HG03095 (cell line): ENCODE measurements at regions not wholly inside any gene's neighbourhood (a gene's known extent, or its start where the extent isn't known, plus 50 kb on each side); places are given as distances from the start of the nearest gene placed in this dataset.
"Not testable (repeated sequence)": the region's sequence is repeated elsewhere in the genome, so short reads cannot be mapped to it uniquely, and the experiment has no call there.

Experiments
- ATAC-seq: cut with Tn5 transposase; IDR thresholded peaks from one replicate; pipeline ENCODE4 v1.9.1; 2021; ENCODE audit warnings: moderate library complexity; ENCODE audit not compliant: unreplicated experiment

DNA sequence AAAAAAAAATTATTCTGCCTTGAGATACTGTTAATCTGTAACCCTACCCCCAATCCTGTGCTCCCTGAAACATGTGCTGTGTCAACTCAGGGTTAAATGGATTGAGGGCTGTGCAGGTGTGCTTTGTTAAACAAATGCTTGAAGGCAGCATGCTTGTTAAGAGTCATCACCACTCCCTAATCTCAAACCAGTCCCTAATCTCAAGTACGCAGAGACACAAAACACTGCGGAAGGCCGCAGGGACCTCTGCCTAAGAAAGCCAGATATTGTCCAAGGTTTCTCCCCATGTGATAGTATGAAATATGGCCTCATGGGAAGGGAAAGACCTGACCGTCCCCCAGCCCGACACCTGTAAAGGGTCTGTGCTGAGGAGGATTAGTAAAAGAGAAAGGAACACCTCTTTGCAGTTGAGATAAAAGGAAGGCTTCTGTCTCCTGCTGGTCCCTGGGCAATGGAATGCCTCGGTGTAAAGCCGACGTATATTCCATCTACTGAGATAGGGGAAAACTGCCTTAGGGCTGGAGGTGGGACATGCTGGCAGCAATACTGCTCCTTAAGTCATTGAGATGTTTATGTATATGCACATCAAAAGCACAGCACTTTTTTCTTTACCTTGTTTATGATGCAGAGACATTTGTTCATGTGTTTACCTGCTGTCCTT, 402.6 kb downstream of the TBC1D32 start:
- not testable (repeated sequence) for ATAC-seq

DNA sequence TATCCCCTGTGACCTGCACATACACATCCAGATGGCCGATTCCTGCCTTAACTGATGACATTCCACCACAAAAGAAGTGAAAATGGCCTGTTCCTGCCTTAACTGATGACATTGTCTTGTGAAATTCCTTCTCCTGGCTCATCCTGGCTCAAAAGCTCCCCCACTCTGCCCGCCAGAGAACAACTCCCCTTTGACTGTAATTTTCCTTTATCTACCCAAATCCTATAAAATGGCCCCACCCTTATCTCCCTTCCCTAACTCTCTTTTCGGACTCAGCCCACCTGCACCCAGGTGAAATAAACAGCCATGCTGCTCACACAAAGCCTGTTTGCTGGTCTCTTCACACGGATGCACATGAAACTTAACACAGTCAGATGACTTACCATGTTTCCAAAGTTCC, 403.8 kb downstream of the TBC1D32 start:
- ATAC-seq = not testable (repeated sequence)

DNA sequence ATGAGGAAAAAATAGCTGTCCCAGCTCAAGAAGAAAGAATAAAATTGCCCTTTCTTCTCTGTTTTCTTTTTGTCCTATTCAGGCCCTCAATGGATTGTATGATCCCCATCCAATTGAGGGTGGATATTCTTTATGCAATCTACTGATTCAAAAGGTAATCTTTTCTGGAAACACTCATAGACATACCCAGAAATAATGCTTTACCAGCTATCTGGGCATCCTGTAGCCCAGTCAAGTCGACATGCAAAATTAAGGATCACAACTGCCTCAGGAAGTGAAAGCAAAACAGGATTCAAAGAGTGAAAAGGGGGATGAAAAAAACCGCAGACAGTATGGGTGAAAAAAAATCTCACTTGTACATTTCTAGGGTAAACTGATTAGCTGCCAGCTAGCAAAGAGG, 410.1 kb downstream of the TBC1D32 start:
- no peak for ATAC-seq

DNA sequence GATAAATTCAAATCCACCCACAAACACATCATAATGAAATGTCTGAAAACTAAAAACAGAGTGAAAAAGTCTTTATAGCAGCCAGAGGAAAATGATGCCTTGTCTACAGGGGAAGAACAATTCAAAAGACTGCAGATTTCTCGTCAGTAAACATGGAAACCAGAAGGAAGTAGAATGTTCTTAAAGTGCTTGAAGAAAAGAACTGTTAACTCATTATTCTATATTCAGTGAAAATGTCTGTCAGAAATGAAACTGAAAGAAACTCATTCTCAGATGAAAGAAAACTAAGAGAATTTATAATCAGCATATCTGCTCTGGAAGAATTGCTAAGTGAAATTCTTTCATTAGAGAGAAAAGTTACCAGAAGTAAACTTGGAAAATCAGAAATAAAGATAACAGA, 416.1 kb downstream of the TBC1D32 start:
- no peak for ATAC-seq

DNA sequence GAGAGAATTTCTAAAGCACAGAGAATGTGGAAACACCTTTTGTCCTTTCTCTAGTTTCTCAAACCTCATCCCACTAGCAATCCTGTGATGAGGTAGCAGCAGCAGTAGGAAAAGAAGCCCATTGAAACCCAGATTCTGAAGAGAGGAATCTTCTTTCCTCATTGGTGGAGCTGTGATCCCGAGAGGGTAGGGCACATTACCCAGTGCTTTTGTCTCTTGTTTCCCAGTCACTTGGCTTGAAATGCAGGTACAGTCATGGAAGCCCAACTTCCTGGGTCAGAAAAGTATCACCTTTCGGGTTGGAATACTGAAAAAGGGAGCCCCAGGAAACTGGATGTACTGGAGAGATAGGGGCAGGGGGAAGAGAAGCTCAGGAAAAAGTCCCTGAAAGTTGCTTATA, 417.4 kb downstream of the TBC1D32 start:
- ATAC-seq = no peak

DNA sequence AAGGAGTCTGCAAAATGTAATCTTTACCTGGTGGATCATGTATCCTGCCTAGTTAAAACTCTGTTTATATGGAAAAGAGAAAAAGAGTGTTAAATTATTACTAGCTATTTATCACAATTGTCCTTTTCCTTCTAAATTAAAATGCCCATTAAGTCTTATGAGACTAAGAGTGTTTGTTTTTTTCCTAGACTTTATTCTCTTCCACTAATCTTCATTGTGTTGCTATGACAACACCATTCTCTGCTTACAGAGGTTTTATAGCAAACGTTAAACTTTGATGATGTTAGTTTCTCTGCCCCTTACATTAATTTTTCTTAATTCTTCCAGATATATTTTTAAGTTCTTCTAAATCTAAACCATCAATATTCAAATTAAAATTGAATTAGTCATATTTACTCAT, 420.8 kb downstream of the TBC1D32 start:
- ATAC-seq = no peak

DNA sequence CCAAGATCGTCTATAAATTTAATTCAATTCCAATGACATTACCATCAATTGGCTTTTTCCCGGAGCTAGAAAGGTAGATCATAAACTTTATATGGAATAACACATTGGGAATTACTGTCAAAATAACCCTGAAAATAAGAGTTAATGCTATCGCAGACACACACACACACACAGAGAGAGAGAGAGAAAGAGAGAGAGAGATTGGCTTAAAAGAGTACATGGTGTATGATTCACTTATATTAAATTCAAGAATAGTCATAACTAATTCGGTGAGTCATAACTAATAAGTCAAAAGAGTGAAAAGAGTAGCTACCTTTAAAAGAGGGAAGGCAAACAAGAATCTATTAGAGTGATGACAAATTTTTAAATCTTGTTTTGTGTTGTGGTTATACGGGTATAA, 425.5 kb downstream of the TBC1D32 start:
- ATAC-seq = no peak

DNA sequence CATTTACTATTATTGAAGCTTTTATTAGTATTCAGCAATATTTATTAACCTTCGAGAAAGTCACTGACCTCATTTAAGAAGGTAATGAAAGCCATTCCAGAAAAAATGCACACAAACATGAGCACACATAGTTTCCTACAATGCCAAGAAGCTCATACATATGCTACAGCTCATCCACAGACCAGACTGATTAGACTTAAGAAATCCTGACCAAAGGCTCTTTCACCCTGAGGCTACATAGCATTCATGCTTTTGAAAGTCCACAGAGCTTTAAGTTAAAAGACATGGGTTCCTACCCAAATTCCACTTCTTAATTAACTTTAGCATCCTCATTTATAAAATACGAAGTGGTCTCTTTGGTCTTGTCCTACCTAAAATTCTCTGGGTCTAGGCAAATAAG, 430.4 kb downstream of the TBC1D32 start:
- ATAC-seq = no peak

DNA sequence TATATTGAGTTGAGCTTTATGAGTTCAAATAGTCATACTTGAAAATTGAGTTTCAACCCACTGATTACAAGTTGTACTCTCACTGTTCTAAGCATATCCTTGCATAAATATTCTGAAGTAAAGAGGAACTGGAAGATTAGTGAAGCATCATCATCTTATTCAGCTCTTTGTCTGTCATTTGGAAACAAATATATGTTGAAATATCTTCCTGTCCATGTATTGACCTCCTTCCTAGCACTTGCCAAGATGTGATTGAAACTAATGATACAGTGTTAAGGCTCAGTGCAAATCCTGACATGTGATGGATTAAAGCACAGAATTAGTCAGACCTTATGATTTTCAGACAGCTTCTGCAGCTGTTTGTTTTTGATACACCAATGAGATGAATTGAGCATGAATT, 434.3 kb downstream of the TBC1D32 start:
- ATAC-seq = no peak

DNA sequence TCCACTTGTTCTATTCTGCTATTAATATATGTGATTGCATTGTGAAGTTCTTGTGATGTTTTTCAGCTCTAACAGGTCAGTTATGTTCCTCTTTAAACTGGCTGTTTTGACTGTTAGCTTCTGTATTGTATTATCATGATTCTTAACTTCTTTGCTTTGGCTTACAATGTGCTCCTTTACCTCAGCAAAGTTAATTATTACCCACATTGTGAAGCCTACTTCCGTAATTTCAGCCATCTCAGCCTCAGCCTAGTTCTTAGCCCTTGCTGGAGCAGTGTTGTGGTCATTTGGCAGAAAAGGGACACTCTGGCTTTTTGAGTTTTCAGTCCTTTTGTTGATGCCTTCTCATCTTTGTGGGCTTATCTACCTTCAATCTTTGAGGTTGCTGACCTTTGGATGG, 440.2 kb downstream of the TBC1D32 start:
- ATAC-seq = no peak

DNA sequence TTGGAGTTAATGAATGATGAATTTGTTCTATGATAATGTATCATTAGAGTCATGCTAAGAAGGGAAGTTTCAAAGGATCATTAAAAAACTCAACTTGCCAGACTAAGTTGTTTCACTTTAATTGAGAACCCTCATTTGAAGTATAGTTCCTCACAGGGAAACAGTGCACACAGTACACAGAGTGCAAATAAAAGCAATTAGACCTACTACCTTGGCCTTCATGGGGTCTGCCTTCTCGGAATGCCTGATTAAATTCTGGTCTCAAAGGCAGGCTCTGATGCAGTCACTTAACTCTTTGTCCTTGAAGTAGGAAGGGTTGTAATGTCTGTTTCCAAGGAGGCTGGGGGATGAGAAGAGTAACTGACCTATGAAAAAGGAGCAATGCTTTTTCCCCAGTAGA, 457.3 kb downstream of the TBC1D32 start:
- ATAC-seq = no peak

DNA sequence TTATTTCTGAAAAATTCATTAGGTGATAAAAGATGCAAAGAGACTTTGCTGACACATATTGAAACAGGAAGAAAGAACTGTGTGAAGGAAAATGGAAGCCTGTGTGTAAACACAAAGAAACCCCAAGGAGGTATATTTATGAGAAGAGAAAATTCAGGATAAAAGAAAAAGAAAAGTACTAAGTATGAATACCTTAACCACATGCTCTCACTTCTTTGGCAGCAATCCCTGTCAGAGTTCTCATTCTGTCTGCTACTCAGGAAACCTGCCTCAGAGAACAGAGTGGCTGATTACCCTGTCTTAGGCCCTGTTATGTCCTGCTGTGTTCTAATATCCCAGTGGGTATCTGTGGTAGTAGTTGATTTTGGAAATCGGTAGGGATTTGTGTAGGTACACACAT, 457.9 kb downstream of the TBC1D32 start:
- no peak for ATAC-seq

DNA sequence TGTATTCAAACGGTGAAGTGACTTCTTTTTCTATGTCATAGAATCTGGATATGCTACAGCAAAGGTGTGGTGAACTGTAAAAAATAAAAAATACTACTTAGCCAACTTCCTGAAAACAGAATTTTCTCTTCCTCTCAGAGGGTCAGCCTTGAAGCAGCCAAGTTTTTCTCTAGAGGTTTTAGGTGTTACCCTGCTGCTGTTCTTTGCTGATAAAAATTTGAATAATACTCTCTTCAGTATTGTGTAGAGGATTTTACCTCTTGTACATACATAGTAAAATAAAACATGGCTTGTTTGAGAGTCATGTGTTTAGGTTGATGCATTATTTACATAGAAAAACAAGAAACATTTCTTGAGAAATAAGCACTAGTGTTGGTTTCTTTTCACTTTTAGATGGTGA, 458.4 kb downstream of the TBC1D32 start:
- ATAC-seq = no peak

DNA sequence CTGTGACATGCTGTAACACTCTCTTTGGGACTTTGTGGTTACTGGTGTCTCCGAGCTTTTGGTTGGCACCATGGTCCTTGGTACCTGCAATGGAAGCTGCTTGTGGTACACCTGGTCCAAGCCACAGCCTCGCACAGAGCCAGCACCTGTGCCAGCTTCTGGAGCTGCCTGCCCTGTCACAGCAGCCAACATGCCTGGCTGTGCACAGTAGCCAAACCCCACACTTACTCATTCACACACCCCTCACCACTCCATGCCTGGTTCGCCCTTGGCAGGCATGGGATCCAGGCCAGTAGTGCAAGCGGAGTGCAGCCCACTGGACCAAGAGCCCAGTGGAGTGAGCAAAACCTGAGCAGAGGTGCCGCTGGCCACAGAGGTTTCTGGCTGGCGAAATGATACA, 459.9 kb downstream of the TBC1D32 start:
- ATAC-seq = no peak

DNA sequence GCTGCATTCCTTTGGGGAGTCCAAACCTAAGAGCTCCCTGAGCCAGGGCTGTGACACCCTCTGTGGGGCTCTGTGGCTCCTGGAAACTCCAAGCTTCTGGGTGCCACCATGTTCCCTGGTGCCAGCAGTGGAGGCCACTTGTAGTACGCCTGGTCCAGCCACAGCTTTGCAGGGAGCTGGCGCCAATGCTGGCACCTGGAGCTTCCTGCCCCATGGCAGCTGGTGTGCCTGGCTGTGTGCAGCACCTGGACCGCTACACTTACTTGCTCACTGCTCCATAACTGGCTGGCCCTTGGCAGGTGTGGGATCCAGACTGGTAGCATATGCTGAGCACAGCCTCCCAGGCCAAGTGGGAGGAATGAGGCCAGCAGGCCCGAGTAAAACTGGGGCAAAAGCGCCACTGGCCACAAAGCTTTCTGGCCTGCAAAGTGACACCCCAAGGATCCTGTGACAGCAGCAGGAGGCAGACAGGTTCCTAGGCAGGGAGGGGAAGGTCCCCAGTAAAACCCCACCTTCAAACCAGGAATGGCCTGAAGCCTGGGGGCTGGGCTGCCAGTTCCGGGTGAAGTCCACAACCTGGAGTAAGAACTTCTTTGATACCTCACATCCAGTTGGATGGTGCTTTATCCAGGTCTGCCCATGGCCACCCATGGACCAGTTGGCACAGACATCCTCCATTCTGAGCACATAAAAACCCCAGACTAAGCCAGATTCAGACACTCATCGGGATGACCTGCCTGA, 461.0 kb downstream of the TBC1D32 start:
- no peak for ATAC-seq

DNA sequence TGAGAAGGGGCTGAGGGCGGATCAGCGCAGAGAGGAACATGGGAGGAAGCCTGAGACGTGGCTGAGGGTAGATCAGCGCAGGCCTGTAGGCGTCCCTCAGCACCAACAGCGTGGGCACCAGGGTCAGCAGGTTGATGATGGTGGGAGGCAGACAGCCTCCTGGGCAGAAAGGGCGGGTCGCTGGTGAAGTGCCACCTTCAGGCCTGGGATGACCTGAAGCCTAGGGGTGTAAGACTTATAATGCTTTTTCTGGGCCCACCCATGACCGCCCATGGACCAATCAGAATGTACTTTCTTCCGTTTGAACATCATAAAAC, 462.1 kb downstream of the TBC1D32 start:
- no peak for ATAC-seq

DNA sequence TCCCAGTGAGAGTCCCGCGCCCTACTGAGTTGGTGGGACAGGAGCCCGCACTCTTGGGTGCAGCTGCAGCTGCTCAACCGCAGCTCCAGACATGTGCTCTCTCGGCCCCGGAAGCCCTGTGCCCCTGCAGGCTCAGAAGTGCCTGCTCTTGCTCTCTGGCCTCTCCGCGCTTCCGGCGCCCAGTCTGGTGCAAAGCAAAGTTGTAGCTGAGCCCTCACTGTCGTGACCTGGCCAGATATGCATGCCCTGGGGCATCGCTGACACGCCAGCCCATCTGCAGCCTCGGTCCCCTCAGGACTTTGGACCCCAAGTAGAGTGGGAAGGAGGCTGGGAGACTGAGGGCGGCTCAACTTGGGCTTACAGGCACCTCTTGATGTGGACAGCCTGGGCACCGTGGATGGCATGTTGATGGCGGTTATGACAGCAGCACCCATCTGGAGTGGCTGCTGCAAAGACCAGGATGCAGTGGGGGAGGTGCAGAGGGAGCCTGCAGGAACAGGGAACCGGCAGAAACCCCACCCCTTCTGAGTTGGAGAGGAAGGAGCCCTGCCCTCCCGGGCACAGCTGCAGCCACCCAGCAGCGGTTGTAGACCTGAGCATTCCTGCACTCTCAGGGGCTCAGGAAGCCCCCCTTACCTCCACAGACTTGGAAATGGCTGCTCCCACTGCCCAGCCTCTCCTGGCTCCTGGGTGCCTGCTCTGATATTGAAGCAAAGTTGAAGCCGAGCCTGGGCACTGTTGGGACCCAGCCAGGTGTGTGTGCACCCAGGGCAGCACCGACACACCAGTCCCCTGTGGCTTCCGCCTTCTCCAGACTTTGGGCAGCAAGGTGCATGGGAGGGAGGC, 462.6 kb downstream of the TBC1D32 start:
- no peak for ATAC-seq

DNA sequence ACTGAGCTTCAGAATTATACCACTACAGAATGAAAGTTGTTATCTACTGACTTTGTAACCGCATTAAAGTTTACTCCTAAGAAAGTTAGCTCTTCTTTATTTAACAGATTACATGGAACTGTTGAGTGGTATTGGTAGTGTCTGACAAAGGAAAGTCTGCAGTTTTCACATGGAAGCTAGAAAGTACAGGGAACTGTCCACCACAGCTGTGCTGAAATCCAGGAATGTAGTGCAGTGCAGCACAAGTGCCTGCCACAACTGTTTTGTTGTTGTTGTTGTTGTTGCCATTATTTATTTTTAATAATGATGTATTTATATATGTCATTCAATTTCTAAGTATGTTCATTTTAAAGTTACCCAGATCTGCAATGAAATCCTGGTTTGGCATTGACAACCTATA, 464.9 kb downstream of the TBC1D32 start:
- ATAC-seq = no peak

DNA sequence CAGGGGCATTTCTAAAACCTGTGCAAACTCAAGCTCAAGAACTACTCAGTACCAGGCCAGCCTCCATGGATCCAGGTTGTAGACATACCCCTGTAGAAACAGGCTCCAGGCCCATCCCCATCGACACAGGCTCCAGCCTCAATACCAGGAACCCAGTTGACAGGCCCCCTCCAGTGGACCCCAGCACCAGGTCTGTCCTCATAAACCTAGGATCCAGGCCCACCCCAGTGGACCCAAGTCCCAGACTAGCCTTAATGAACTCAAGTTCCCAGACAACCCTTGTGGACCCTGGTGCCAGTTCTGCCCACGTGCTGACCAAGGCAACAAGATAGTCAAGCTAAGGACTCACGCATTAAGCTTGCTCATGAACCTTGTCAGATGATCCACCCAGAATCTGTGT, 476.9 kb downstream of the TBC1D32 start:
- no peak for ATAC-seq

DNA sequence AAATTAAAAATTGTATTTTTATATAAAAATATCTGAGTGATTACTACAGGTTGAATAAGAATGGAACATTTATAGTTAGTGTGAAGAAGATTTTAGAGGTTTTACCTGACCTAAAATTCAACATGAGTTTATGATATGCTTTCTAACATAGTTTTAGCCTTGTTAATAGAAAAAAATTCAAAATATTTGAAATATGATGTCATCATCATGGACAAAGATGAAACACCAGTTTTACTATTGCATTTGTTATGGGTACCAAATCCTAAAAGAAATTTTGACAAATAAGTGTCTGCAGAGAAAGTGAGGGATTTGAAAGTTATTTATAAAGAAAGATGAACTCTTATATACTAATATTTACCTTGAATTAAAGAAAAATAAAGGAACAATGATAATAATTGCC, 479.7 kb downstream of the TBC1D32 start:
- ATAC-seq = no peak

DNA sequence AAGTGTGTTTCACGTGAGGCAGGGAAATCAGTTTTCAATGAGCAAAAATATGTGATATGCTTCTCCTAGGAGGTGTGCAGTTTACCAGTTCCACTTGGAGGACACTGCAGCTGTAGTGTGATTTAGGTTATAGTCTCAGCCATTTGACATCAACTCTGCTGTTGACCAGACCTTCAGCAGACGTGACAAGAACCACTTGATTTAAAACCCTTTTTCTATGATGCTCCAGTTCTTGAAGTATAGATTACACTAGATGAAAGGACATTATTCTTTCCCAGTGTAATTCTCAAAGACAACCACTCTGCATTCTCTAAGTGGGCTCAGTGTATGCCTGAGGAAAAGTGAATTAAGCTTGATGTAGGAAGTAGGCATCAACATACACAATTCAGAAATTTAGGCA, 480.8 kb downstream of the TBC1D32 start:
- no peak for ATAC-seq

DNA sequence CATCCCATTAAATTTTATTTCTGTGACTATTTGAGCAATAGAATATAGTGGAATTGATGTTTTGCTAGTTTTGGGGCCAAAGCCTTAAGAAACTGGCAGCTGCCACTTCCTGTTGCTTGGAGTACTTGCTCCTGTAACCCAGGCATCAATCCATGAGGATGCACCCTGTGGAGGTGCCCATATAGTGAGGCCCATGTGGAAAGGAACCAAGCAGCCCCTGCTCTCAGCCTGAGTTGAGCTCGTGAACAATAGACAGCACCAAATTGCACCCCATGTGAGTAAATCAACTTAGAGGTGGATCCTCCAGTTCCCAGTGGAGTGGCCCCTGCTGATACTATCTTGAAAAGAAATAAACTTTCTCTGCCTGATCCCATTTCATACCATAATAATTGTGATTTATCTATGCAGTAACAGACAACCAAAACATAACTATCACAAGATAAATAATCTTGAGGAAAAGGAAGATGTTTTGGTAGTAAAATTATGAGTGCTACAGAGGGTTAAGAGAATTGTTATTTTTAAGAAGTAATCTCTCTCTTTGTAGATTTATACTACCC, 481.9 kb downstream of the TBC1D32 start:
- no peak for ATAC-seq
